SK-N-SH treated with all-trans-retinoic acid at 6 μM for 48 hours (cell line): ENCODE measurements at regions not wholly inside any gene's neighbourhood (a gene's known extent, or its start where the extent isn't known, plus 50 kb on each side); places are given as distances from the start of the nearest gene placed in this dataset.

Experiments
- ATAC-seq: fragments of 200-7000 bp; cut with Tn5 transposase; 3 replicates; pipeline ENCODE4 v1.9.1; 2020; ENCODE audit warnings: mild to moderate bottlenecking, moderate library complexity
- BACH2 ChIP-seq: fragments of 250-450 bp; sonication (Bioruptor Pico); IDR thresholded peaks from 2 replicates; pipeline ENCODE4 v1.9.0; 2021; ENCODE audit warnings: mild to moderate bottlenecking, borderline replicate concordance
- ESRRG ChIP-seq: fragments of 250-450 bp; sonication (Bioruptor Pico); IDR thresholded peaks from 2 replicates; pipeline ENCODE4 v1.6.1; 2021; ENCODE audit warnings: mild to moderate bottlenecking
- GLIS3 ChIP-seq: fragments of 250-450 bp; sonication (Bioruptor Pico); IDR thresholded peaks from 2 replicates; pipeline ENCODE4 v1.5.0; 2020; ENCODE audit warnings: mild to moderate bottlenecking, moderate library complexity
- ISL1 ChIP-seq: fragments of 250-450 bp; sonication (Bioruptor Pico); IDR thresholded peaks from 2 replicates; pipeline ENCODE4 v2.1.2; 2022; ENCODE audit warnings: mild to moderate bottlenecking, moderate library complexity
- OSR1 ChIP-seq: fragments of 250-450 bp; sonication (Bioruptor Pico); IDR thresholded peaks from 2 replicates; pipeline ENCODE4 v1.8.0; 2022; ENCODE audit warnings: moderate library complexity, mild to moderate bottlenecking, inconsistent platforms
- PPARA ChIP-seq: fragments of 250-450 bp; sonication (Bioruptor Pico); IDR thresholded peaks from 2 replicates; pipeline ENCODE4 v1.5.0; 2020; ENCODE audit warnings: mild to moderate bottlenecking, borderline replicate concordance
- RARB ChIP-seq: fragments of 250-450 bp; sonication (Bioruptor Pico); IDR thresholded peaks from 2 replicates; pipeline ENCODE4 v1.8.0; 2021; ENCODE audit warnings: mild to moderate bottlenecking, moderate library complexity
- SNAI2 ChIP-seq: fragments of 250-450 bp; sonication (Bioruptor Pico); IDR thresholded peaks from 2 replicates; pipeline ENCODE4 v1.5.0; 2020; ENCODE audit warnings: mild to moderate bottlenecking, moderate library complexity
- TCF4 ChIP-seq: fragments of 250-450 bp; sonication (Bioruptor Pico); IDR thresholded peaks from 2 replicates; pipeline ENCODE4 v1.8.0; 2021; ENCODE audit warnings: mild to moderate bottlenecking, moderate library complexity, borderline replicate concordance
- ZC3H10 ChIP-seq: fragments of 250-450 bp; sonication (Bioruptor Pico); IDR thresholded peaks from 2 replicates; pipeline ENCODE4 v1.5.1; 2021; ENCODE audit warnings: mild to moderate bottlenecking, moderate library complexity
- ZFP3 ChIP-seq: fragments of 250-450 bp; sonication (Bioruptor Pico); IDR thresholded peaks from 2 replicates; pipeline ENCODE4 v1.5.0; 2020; ENCODE audit warnings: mild to moderate bottlenecking, moderate library complexity
- ZFP30 ChIP-seq: fragments of 450-650 bp; formaldehyde crosslinking; IDR thresholded peaks from 2 replicates; pipeline ENCODE4 v1.5.0; 2022; ENCODE audit warnings: mild to moderate bottlenecking, moderate library complexity
- ZNF70 ChIP-seq: fragments of 450-650 bp; formaldehyde crosslinking; IDR thresholded peaks from 2 replicates; pipeline ENCODE4 v1.5.0; 2020; ENCODE audit warnings: mild to moderate bottlenecking, moderate library complexity
- ZNF8 ChIP-seq: fragments of 450-650 bp; formaldehyde crosslinking; IDR thresholded peaks from 2 replicates; pipeline ENCODE4 v1.5.0; 2020; ENCODE audit warnings: mild to moderate bottlenecking, moderate library complexity
- TF ChIP-seq, protein P1 (sequence below): fragments of 250-450 bp; sonication (Bioruptor Pico); IDR thresholded peaks from 2 replicates; pipeline ENCODE4 v1.5.1; 2020; ENCODE audit warnings: low read depth, mild to moderate bottlenecking, moderate library complexity
- TF ChIP-seq, protein P2 (sequence below): fragments of 250-450 bp; sonication (Bioruptor Pico); IDR thresholded peaks from 2 replicates; pipeline ENCODE4 v1.8.0; 2020; ENCODE audit warnings: mild to moderate bottlenecking, moderate library complexity, borderline replicate concordance
- TF ChIP-seq, protein P3 (sequence below): fragments of 250-450 bp; sonication (Bioruptor Pico); IDR thresholded peaks from 2 replicates; pipeline ENCODE4 v1.5.0; 2020; ENCODE audit warnings: mild to moderate bottlenecking, moderate library complexity
- TF ChIP-seq, protein P4 (sequence below): fragments of 250-450 bp; sonication (Bioruptor Pico); IDR thresholded peaks from 2 replicates; pipeline ENCODE4 v1.5.1; 2021; ENCODE audit warnings: mild to moderate bottlenecking, moderate library complexity
- TF ChIP-seq, protein P5 (sequence below): fragments of 250-450 bp; sonication (Bioruptor Pico); IDR thresholded peaks from 2 replicates; pipeline ENCODE4 v1.8.0; 2021; ENCODE audit warnings: low read depth, mild to moderate bottlenecking, moderate library complexity, borderline replicate concordance

DNA sequence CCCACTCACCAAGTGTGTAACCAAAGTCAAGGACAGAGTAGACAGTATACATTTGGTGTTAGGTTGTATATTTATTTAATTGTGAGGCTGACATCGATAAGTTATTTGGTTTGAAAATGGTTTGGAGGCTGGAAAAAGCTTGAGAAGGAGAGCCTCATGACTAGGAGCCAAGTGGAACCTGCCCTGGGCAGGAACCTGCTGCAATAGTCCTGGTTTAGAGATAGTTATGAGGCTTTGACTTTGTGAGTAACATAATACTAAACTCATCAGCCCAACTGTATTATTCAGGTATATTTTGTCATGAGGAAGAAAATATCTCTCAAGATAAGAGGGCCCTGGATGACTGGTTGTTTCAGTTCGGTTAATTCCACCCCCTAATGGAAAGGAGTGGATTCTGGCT, 234.3 kb upstream of the CYRIA start:
- TF ChIP-seq, protein P1, sequence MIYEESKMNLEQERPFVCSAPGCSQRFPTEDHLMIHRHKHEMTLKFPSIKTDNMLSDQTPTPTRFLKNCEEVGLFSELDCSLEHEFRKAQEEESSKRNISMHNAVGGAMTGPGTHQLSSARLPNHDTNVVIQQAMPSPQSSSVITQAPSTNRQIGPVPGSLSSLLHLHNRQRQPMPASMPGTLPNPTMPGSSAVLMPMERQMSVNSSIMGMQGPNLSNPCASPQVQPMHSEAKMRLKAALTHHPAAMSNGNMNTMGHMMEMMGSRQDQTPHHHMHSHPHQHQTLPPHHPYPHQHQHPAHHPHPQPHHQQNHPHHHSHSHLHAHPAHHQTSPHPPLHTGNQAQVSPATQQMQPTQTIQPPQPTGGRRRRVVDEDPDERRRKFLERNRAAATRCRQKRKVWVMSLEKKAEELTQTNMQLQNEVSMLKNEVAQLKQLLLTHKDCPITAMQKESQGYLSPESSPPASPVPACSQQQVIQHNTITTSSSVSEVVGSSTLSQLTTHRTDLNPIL (CRISPR knock-in tag), result no peak
- TF ChIP-seq, protein P2, sequence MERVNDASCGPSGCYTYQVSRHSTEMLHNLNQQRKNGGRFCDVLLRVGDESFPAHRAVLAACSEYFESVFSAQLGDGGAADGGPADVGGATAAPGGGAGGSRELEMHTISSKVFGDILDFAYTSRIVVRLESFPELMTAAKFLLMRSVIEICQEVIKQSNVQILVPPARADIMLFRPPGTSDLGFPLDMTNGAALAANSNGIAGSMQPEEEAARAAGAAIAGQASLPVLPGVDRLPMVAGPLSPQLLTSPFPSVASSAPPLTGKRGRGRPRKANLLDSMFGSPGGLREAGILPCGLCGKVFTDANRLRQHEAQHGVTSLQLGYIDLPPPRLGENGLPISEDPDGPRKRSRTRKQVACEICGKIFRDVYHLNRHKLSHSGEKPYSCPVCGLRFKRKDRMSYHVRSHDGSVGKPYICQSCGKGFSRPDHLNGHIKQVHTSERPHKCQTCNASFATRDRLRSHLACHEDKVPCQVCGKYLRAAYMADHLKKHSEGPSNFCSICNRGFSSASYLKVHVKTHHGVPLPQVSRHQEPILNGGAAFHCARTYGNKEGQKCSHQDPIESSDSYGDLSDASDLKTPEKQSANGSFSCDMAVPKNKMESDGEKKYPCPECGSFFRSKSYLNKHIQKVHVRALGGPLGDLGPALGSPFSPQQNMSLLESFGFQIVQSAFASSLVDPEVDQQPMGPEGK (CRISPR knock-in tag), result no peak
- TF ChIP-seq SNAI2 (CRISPR knock-in tag) (no peak), OSR1 (no peak), ZFP30 (CRISPR knock-in tag) (no peak), ESRRG (no peak), BACH2 (no peak), ISL1 (CRISPR knock-in tag) (no peak), ZFP3 (CRISPR knock-in tag) (no peak), TCF4 (no peak), ZC3H10 (no peak), ZNF8 (CRISPR knock-in tag) (no peak), RARB (CRISPR knock-in tag) (no peak), GLIS3 (CRISPR knock-in tag) (no peak)
- TF ChIP-seq, protein P3, sequence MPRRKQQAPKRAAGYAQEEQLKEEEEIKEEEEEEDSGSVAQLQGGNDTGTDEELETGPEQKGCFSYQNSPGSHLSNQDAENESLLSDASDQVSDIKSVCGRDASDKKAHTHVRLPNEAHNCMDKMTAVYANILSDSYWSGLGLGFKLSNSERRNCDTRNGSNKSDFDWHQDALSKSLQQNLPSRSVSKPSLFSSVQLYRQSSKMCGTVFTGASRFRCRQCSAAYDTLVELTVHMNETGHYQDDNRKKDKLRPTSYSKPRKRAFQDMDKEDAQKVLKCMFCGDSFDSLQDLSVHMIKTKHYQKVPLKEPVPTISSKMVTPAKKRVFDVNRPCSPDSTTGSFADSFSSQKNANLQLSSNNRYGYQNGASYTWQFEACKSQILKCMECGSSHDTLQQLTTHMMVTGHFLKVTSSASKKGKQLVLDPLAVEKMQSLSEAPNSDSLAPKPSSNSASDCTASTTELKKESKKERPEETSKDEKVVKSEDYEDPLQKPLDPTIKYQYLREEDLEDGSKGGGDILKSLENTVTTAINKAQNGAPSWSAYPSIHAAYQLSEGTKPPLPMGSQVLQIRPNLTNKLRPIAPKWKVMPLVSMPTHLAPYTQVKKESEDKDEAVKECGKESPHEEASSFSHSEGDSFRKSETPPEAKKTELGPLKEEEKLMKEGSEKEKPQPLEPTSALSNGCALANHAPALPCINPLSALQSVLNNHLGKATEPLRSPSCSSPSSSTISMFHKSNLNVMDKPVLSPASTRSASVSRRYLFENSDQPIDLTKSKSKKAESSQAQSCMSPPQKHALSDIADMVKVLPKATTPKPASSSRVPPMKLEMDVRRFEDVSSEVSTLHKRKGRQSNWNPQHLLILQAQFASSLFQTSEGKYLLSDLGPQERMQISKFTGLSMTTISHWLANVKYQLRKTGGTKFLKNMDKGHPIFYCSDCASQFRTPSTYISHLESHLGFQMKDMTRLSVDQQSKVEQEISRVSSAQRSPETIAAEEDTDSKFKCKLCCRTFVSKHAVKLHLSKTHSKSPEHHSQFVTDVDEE (CRISPR knock-in tag), result no peak
- TF ChIP-seq, protein P4, sequence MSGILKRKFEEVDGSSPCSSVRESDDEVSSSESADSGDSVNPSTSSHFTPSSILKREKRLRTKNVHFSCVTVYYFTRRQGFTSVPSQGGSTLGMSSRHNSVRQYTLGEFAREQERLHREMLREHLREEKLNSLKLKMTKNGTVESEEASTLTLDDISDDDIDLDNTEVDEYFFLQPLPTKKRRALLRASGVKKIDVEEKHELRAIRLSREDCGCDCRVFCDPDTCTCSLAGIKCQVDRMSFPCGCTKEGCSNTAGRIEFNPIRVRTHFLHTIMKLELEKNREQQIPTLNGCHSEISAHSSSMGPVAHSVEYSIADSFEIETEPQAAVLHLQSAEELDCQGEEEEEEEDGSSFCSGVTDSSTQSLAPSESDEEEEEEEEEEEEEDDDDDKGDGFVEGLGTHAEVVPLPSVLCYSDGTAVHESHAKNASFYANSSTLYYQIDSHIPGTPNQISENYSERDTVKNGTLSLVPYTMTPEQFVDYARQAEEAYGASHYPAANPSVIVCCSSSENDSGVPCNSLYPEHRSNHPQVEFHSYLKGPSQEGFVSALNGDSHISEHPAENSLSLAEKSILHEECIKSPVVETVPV, result no peak
- TF ChIP-seq, protein P5, sequence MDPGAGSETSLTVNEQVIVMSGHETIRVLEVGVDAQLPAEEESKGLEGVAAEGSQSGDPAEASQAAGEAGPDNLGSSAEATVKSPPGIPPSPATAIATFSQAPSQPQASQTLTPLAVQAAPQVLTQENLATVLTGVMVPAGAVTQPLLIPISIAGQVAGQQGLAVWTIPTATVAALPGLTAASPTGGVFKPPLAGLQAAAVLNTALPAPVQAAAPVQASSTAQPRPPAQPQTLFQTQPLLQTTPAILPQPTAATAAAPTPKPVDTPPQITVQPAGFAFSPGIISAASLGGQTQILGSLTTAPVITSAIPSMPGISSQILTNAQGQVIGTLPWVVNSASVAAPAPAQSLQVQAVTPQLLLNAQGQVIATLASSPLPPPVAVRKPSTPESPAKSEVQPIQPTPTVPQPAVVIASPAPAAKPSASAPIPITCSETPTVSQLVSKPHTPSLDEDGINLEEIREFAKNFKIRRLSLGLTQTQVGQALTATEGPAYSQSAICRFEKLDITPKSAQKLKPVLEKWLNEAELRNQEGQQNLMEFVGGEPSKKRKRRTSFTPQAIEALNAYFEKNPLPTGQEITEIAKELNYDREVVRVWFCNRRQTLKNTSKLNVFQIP (CRISPR knock-in tag), result no peak
- ATAC-seq, result no peak

DNA sequence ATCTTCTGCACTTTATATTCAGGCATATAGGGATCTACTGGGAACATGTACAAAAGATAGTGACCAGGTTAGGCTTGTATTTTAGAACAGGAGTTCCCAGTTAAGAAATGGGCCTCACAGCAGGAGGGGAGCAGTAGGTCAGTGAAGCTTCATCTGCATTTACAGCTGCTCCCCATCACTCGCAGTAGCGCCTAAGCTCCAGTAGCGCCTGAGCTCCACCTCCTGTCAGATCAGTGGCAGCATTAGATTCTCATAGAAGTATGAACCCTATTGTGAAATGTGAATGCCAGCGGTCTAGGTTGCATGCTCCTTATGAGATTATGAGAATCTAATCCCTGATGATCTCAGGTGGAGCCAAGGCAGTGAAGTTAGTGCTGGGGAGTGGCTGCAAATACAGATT, 224.4 kb upstream of the CYRIA start:
- no peak for TF ChIP-seq ZNF8 (CRISPR knock-in tag)
- no peak for ATAC-seq

DNA sequence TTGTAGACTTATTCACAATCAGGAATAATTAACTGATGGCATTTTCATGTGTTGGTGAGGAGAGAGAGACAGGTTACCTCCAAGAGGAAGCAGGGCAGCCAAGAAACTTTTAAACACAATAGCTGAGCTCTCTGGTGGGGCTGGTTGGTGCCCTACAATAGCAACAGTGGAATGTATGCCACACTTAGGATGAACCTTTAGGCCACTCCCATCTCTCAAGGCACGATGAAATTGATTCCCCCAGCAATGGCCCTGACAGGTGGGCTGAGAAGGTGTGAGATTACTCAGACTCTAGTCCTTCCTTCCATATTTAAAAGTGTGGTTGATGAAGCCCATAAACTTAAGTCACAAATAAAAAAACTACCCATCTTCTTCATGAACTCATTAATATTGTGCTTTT, 219.4 kb upstream of the CYRIA start:
- ATAC-seq, result no peak
- no peak for TF ChIP-seq RARB (CRISPR knock-in tag)
- TF ChIP-seq ZNF70 (CRISPR knock-in tag), result no peak
- TF ChIP-seq, protein P4, result no peak
- no peak for TF ChIP-seq ZFP30 (CRISPR knock-in tag)
- no peak for TF ChIP-seq GLIS3 (CRISPR knock-in tag)
- no peak for TF ChIP-seq TCF4

DNA sequence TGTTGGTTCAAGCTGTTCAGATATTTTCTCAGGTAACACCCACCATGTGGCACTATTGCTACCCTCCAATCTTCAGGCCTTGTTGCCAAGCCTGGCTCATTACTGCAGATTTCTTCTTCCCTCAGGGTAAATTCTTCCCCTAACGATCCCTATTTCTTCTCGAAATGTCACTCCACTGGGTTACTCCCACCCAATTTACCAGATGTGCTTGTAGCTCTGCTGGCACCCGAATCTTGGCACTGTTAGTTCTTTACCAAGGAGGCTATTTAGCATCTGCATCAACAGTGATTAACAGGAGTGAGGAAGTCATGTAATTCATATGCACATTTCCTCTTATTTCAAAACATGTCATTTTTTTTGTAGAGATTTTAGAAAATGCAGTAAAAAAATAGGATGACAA, 217.1 kb upstream of the CYRIA start:
- TF ChIP-seq RARB (CRISPR knock-in tag), result no peak
- TF ChIP-seq PPARA (CRISPR knock-in tag), result no peak
- no peak for TF ChIP-seq ZC3H10
- TF ChIP-seq, protein P2 (CRISPR knock-in tag), result no peak
- TF ChIP-seq, protein P5 (CRISPR knock-in tag), result no peak
- TF ChIP-seq ZNF70 (CRISPR knock-in tag), result no peak
- no peak for TF ChIP-seq TCF4
- TF ChIP-seq ZFP30 (CRISPR knock-in tag), result no peak

More for the DNA sequence above, 217.1 kb upstream of the CYRIA start:
- ATAC-seq, result no peak
